MM.1S (cell line): ENCODE measurements at regions not wholly inside any gene's neighbourhood (a gene's known extent, or its start where the extent isn't known, plus 50 kb on each side); places are given as distances from the start of the nearest gene placed in this dataset.

Experiments used
- DNase-seq: peaks from one replicate; pipeline ENCODE4 v3.0.0-alpha.2; 2015
- H2AFZ ChIP-seq: fragments of 300-600 bp; sonication (generic); 2 replicates; pipeline ENCODE4 v1.6.0; 2016; ENCODE audit warnings: antibody characterized with exemption, low read length
- H3F3A ChIP-seq: fragments of 300-600 bp; sonication (generic); 2 replicates; pipeline ENCODE4 v1.6.1; 2016; ENCODE audit warnings: mild to moderate bottlenecking, antibody characterized with exemption, low read length, moderate library complexity, mixed read lengths; ENCODE audit not compliant: insufficient read depth
- H3K27ac ChIP-seq: fragments of 300-600 bp; sonication (generic); 2 replicates; pipeline ENCODE4 v1.5.1; 2016; ENCODE audit warnings: mild to moderate bottlenecking, low read length
- H3K27me3 ChIP-seq: fragments of 300-600 bp; sonication (generic); replicated peaks from 2 replicates; pipeline ENCODE4 v1.6.0; 2016; ENCODE audit warnings: low read length; ENCODE audit not compliant: insufficient read depth
- H3K36me3 ChIP-seq: fragments of 300-600 bp; sonication (generic); replicated peaks from 2 replicates; pipeline ENCODE4 v1.6.1; 2016; ENCODE audit warnings: mild to moderate bottlenecking, low read length, mixed read lengths; ENCODE audit not compliant: insufficient read depth
- H3K4me1 ChIP-seq: fragments of 300-600 bp; sonication (generic); 2 replicates; pipeline ENCODE4 v1.6.1; 2016; ENCODE audit warnings: low read length, mixed read lengths
- H3K4me2 ChIP-seq: fragments of 300-600 bp; sonication (generic); 2 replicates; pipeline ENCODE4 v1.6.0; 2016; ENCODE audit warnings: low read depth, low read length
- H3K4me3 ChIP-seq: fragments of 300-600 bp; sonication (generic); 2 replicates; pipeline ENCODE4 v1.5.1; 2016; ENCODE audit warnings: low read length, mixed read lengths
- H3K79me2 ChIP-seq: fragments of 300-600 bp; sonication (generic); 2 replicates; pipeline ENCODE4 v1.6.1; 2016; ENCODE audit warnings: mixed run types, low read length, mixed read lengths
- H3K9ac ChIP-seq: fragments of 300-600 bp; sonication (generic); 2 replicates; pipeline ENCODE4 v1.6.1; 2016; ENCODE audit warnings: low read length, mixed read lengths
- H3K9me2 ChIP-seq: fragments of 300-600 bp; sonication (generic); replicated peaks from 2 replicates; pipeline ENCODE4 v1.6.1; 2016; ENCODE audit warnings: mild to moderate bottlenecking, low read length, mixed read lengths; ENCODE audit not compliant: insufficient read depth
- H3K9me3 ChIP-seq: fragments of 300-600 bp; sonication (generic); replicated peaks from 2 replicates; pipeline ENCODE4 v1.6.1; 2016; ENCODE audit warnings: mild to moderate bottlenecking, low read length, mixed read lengths; ENCODE audit not compliant: insufficient read depth
- H4K20me1 ChIP-seq: fragments of 300-600 bp; sonication (generic); 2 replicates; pipeline ENCODE4 v1.6.1; 2016; ENCODE audit warnings: mild to moderate bottlenecking, low read length, moderate library complexity, mixed read lengths; ENCODE audit not compliant: insufficient read depth
- EZH2 ChIP-seq: fragments of 300-600 bp; sonication (generic); optimal IDR thresholded peaks from 2 replicates; pipeline ENCODE3; 2017; ENCODE audit warnings: low read depth, mild to moderate bottlenecking, antibody characterized with exemption, low read length, mixed read lengths
- EZH2phosphoT487 ChIP-seq: fragments of 300-600 bp; sonication (generic); IDR thresholded peaks from 2 replicates; pipeline ENCODE4 v1.6.1; 2018; ENCODE audit warnings: antibody characterized with exemption, low read length
- TF ChIP-seq, protein P1 (sequence below): fragments of 300-600 bp; sonication (generic); IDR thresholded peaks from 2 replicates; pipeline ENCODE4 v1.5.1; 2016; ENCODE audit warnings: antibody characterized with exemption, low read length, mixed read lengths

DNA sequence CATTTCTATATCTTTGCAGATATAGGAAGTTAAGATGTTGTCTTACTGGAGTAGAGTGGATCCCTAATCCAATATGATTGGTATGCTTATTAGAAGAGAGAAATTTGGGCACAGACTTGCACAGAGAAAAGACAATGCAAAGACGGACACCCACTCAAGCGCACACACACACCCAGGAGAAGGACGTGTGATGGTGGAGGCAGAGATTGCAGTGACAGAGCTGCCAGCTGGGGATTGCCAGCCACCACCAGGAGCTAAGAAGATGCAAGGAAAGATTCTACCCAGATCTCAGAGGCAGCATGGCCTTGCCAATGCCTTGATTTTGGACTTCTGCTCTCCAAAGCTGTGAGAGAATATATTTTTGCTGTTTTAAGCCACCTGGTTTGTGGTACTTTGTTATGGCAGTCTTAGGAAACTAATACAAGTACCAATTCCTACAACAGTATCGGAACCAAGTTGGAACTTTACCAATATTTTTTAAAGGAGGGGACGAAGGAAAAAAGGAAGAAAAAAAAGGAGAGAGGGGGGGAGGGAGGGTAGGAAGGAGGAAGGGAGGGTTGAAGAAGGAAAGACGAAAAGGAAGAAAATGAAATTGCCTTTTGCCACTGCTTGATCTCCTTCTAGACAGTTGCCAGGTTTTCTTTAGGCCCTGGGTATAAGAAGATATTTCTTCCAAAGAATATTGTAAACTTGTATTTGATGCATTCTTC lies 334.0 kb downstream of the BUD13 start:
- Histone ChIP-seq H3K4me2 (no peak overlapping the region), H3K9me3 (no peaks in the 10 kb centered on the region), H3K79me2 (no peaks in the 10 kb centered on the region), H3K4me3 (no peak overlapping the region), H3K4me1 (no peaks in the 10 kb centered on the region), H3K27ac (no peak overlapping the region), H3K36me3 (no peaks in the 10 kb centered on the region), H3K9ac (no peak overlapping the region), H3F3A (no peaks in the 10 kb centered on the region), H4K20me1 (no peaks in the 10 kb centered on the region), H3K9me2 (no peaks in the 10 kb centered on the region), H3K27me3 (no peaks in the 10 kb centered on the region), H2AFZ (no peak overlapping the region)
- DNase-seq, result no peak
- no peak for TF ChIP-seq EZH2phosphoT487
- TF ChIP-seq EZH2, result no peak
- TF ChIP-seq, protein P1, sequence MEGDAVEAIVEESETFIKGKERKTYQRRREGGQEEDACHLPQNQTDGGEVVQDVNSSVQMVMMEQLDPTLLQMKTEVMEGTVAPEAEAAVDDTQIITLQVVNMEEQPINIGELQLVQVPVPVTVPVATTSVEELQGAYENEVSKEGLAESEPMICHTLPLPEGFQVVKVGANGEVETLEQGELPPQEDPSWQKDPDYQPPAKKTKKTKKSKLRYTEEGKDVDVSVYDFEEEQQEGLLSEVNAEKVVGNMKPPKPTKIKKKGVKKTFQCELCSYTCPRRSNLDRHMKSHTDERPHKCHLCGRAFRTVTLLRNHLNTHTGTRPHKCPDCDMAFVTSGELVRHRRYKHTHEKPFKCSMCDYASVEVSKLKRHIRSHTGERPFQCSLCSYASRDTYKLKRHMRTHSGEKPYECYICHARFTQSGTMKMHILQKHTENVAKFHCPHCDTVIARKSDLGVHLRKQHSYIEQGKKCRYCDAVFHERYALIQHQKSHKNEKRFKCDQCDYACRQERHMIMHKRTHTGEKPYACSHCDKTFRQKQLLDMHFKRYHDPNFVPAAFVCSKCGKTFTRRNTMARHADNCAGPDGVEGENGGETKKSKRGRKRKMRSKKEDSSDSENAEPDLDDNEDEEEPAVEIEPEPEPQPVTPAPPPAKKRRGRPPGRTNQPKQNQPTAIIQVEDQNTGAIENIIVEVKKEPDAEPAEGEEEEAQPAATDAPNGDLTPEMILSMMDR, result no peak

DNA sequence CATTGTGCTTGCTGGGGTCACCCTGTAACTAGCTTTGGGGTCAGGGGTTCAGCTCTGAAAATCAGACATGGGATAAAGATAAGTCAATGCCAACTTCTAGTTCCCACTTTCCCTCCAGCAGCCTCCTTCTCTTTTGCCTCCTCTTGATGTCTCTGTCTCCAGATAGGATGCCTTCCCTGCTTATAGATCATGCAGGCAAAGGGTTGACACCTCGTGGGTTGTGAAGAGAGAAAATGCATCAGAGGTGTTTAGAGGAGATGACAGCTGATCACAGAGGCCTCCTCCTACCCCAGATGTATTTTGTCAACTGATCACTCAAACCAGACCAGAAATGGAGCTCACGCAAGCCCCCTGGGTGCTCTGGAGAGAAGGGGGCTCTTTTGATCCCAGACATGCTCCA lies 337.8 kb downstream of the BUD13 start:
- Histone ChIP-seq H2AFZ (no peak overlapping the region), H3K4me2 (no peak overlapping the region), H3K9me2 (no peaks in the 10 kb centered on the region), H3K27ac (no peak overlapping the region), H3K36me3 (no peaks in the 10 kb centered on the region), H3K4me3 (no peak overlapping the region), H3K4me1 (no peaks in the 10 kb centered on the region), H3K79me2 (no peaks in the 10 kb centered on the region), H3K9me3 (no peaks in the 10 kb centered on the region), H3F3A (no peaks in the 10 kb centered on the region), H3K27me3 (no peaks in the 10 kb centered on the region), H3K9ac (no peak overlapping the region), H4K20me1 (no peaks in the 10 kb centered on the region)
- TF ChIP-seq EZH2 (no peak), EZH2phosphoT487 (no peak)
- TF ChIP-seq, protein P1, result no peak
- DNase-seq, result no peak

DNA sequence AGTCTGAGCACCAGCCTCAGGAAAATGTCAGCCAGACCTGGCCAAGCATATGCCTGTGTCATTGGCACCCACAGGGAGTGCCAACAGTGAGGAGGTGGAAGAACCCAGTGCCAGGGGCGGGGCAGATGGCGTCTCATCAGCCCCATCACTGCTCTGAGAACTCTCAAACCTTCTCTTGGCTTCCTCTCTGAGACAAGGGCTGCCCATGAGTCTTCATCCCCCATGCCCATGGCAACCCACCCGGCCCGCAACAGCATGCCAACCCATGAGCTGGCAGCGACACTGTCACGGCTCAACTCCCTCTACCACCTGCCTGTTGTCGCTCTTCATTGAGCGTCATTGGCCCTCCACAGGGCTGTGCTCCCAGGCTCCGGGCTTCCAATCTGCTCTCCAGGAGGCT lies 340.5 kb downstream of the BUD13 start:
- Histone ChIP-seq H3K4me2 (no peak overlapping the region), H2AFZ (no peak overlapping the region), H3K36me3 (no peaks in the 10 kb centered on the region), H3K79me2 (no peaks in the 10 kb centered on the region), H3K9me3 (no peaks in the 10 kb centered on the region), H3K27me3 (no peaks in the 10 kb centered on the region), H3K9ac (no peak overlapping the region), H3K27ac (no peak overlapping the region), H4K20me1 (no peaks in the 10 kb centered on the region), H3K4me1 (no peaks in the 10 kb centered on the region), H3F3A (no peaks in the 10 kb centered on the region), H3K4me3 (no peak overlapping the region), H3K9me2 (no peaks in the 10 kb centered on the region)
- DNase-seq, result no peak
- no peak for TF ChIP-seq EZH2phosphoT487
- TF ChIP-seq EZH2, result no peak
- TF ChIP-seq, protein P1, result no peak
